ENCODE measurements at regions not wholly inside any gene's neighbourhood (a gene's known extent, or its start where the extent isn't known, plus 50 kb on each side); places are given as distances from the start of the nearest gene placed in this dataset.
A peak's percentile ranks its signal among the peaks of the same experiment; 100 is the strongest.

- H3K4me1 Mint-ChIP-seq: peaks cover 79% of the 10 kb centered on the region
- H3K4me2 ChIP-seq (replicated peaks; ENCODE audit: extremely low read depth, low read length, poor library complexity, severe bottlenecking): peak overlapping the region; percentile 44
- H2AFZ ChIP-seq (ENCODE audit: insufficient read depth, low read depth, low read length, poor library complexity, severe bottlenecking): no peak overlapping the region
- H3K9ac ChIP-seq (ENCODE audit: insufficient read depth, low read length, poor library complexity, severe bottlenecking): peak overlapping the region; percentile 50
- H3K4me1 ChIP-seq (ENCODE audit: control insufficient read depth in 1 of 2, insufficient read depth in 2 of 2, low read length in 2 of 2): peaks cover 64 to 68% of the 10 kb centered on the region in 2 donors
- H3K36me3 ChIP-seq (replicated peaks in 1 of 2; ENCODE audit: control insufficient read depth in 1 of 2, insufficient read depth in 2 of 2, low read length in 2 of 2): no peaks in the 10 kb centered on the region
- peak overlapping the region in 1 of 2 donors; percentile 60 for H3K4me3 Mint-ChIP-seq
- H3K27ac Mint-ChIP-seq: peak overlapping the region; percentile 92 to 99 (median 97)
- peak overlapping the region in 1 of 3 experiments; percentile 27 for H3K4me3 ChIP-seq (replicated peaks in 1 of 3; ENCODE audit: low read depth in 2 of 3, low read length in 3 of 3)
- peak overlapping the region; percentile 86 to 98 for H3K27ac ChIP-seq (ENCODE audit: low read depth in 1 of 2, low read length in 2 of 2)
- intact Hi-C loops (cut with micrococcal nuclease): loop anchor here in 1 of 2 donors (5.0 to 10.0 kb wide), 5 partner anchors 38 to 263 kb away; partner anchors contain the start of gene KLF4
- H3K27me3 Mint-ChIP-seq (ENCODE audit: low read depth in 3 of 3): peaks cover 0 to 2% (median 0%) of the 10 kb centered on the region in 3 donors
- no peaks in the 10 kb centered on the region for H3K27me3 ChIP-seq (ENCODE audit: control insufficient read depth in 2 of 2, insufficient read depth in 2 of 2, low read length in 2 of 2)
- H3K9me3 Mint-ChIP-seq: peaks cover 0 to 4% (median 0%) of the 10 kb centered on the region in 7 donors
- WGBS (ENCODE audit: insufficient coverage): 20% methylated on average over 4 of the region's 5 CpGs
- no peaks in the 10 kb centered on the region for H4K20me1 ChIP-seq (ENCODE audit: insufficient read depth, low read length)
- peak; percentile 84 to 90 (median 89) for DNase-seq
- no peaks in the 10 kb centered on the region for H3K9me3 ChIP-seq (replicated peaks in 1 of 2; ENCODE audit: control insufficient read depth in 1 of 2, insufficient read depth in 1 of 2, low read length in 2 of 2)
- H3K36me3 Mint-ChIP-seq: peaks cover 0 to 2% of the 10 kb centered on the region in 2 donors
- no peak for TF ChIP-seq CTCF (IDR thresholded peaks at IDR 0.05)
- no peaks in the 10 kb centered on the region for H3K79me2 ChIP-seq (ENCODE audit: insufficient read depth, low read length)
Measured at GRCh38 chr9:107749787-107750444, 260.3 kb upstream of the KLF4 start.

DNA sequence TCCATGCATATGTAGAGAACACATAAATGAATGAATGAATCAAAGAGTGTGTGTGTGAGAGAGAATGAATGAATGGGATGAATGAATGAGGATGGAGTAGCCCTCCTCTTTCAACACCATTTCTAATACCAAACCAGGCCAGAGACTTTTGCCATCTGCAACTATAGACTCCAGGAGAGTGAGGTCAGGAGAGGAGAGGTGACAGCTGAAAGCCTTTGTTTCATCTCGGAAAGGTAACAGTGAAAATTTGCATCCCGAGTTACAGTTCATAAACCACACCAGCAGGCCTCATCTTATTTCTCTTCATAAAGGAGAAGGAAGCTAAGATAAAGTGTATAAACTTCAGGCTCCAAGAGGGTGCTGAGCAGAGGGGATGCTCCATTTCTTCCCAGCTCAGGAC is 255.3 kb upstream of the KLF4 start:
- peaks cover 41% of the 10 kb centered on the region for H3K4me1 Mint-ChIP-seq
- WGBS (ENCODE audit: insufficient coverage): no CpG with 5 or more reads among the region's 2 CpGs
- H3K9me3 Mint-ChIP-seq: no peaks in the 10 kb centered on the region
- H3K9me3 ChIP-seq (replicated peaks in 1 of 2; ENCODE audit: control insufficient read depth in 1 of 2, insufficient read depth in 1 of 2, low read length in 2 of 2): no peaks in the 10 kb centered on the region
- H3K27ac Mint-ChIP-seq: peak overlapping the region in 1 of 7 donors; percentile 62
- H3K4me3 ChIP-seq (replicated peaks in 1 of 3; ENCODE audit: low read depth in 2 of 3, low read length in 3 of 3): no peak overlapping the region
- peaks cover 0 to 2% of the 10 kb centered on the region in 2 donors for H3K36me3 Mint-ChIP-seq
- H3K4me3 Mint-ChIP-seq: no peak overlapping the region
- intact Hi-C loops (cut with micrococcal nuclease): loop anchor here in 1 of 2 donors (10.0 kb wide), 1 partner anchor 60 kb away; no protein-coding TSS in a partner anchor
- peaks cover 0 to 2% (median 2%) of the 10 kb centered on the region in 3 donors for H3K27me3 Mint-ChIP-seq (ENCODE audit: low read depth in 3 of 3)
- no peak for DNase-seq
- H3K4me2 ChIP-seq (replicated peaks; ENCODE audit: extremely low read depth, low read length, poor library complexity, severe bottlenecking): no peak overlapping the region
- no peaks in the 10 kb centered on the region for H3K27me3 ChIP-seq (ENCODE audit: control insufficient read depth in 2 of 2, insufficient read depth in 2 of 2, low read length in 2 of 2)
- no peak overlapping the region for H3K27ac ChIP-seq (ENCODE audit: low read depth in 1 of 2, low read length in 2 of 2)
- no peaks in the 10 kb centered on the region for H3K79me2 ChIP-seq (ENCODE audit: insufficient read depth, low read length)
- no peak overlapping the region for H3K9ac ChIP-seq (ENCODE audit: insufficient read depth, low read length, poor library complexity, severe bottlenecking)
- H2AFZ ChIP-seq (ENCODE audit: insufficient read depth, low read depth, low read length, poor library complexity, severe bottlenecking): no peak overlapping the region
- no peaks in the 10 kb centered on the region for H4K20me1 ChIP-seq (ENCODE audit: insufficient read depth, low read length)
- TF ChIP-seq CTCF (IDR thresholded peaks at IDR 0.05): no peak
- H3K4me1 ChIP-seq (ENCODE audit: control insufficient read depth in 1 of 2, insufficient read depth in 2 of 2, low read length in 2 of 2): peaks cover 32 to 36% of the 10 kb centered on the region in 2 donors
- H3K36me3 ChIP-seq (replicated peaks in 1 of 2; ENCODE audit: control insufficient read depth in 1 of 2, insufficient read depth in 2 of 2, low read length in 2 of 2): no peaks in the 10 kb centered on the region

Measured in CD14-positive monocyte (primary cell).